ENCODE measurements at regions not wholly inside any gene's neighbourhood (a gene's known extent, or its start where the extent isn't known, plus 50 kb on each side); places are given as distances from the start of the nearest gene placed in this dataset.

DNA sequence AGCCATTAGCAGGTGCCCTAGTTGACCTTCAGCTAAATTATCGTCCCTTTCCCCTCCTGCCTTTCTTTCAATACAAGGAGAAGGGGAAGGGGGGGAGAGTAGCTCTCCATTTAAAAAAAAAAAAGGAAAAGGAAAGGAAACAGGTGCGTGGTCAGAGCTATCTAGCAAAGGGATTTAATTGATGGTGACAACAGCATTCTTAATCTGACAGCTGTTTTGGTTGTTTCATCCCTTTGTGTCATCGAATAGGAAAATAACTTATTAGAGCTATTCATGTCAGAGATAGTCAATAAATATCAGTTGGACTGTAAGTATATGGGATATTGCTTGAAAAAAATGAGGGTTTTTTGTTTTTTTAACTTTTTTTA lies 195.2 kb upstream of the SASH1 start:
- Histone ChIP-seq H3K27ac (no peak overlapping the region), H3K36me3 (replicated peaks) (no peaks in the 10 kb centered on the region), H3K4me3 (ENCODE audit: low read depth, low read length) (no peak overlapping the region), H3K27me3 (replicated peaks) (no peaks in the 10 kb centered on the region)
- TF ChIP-seq, protein P1, sequence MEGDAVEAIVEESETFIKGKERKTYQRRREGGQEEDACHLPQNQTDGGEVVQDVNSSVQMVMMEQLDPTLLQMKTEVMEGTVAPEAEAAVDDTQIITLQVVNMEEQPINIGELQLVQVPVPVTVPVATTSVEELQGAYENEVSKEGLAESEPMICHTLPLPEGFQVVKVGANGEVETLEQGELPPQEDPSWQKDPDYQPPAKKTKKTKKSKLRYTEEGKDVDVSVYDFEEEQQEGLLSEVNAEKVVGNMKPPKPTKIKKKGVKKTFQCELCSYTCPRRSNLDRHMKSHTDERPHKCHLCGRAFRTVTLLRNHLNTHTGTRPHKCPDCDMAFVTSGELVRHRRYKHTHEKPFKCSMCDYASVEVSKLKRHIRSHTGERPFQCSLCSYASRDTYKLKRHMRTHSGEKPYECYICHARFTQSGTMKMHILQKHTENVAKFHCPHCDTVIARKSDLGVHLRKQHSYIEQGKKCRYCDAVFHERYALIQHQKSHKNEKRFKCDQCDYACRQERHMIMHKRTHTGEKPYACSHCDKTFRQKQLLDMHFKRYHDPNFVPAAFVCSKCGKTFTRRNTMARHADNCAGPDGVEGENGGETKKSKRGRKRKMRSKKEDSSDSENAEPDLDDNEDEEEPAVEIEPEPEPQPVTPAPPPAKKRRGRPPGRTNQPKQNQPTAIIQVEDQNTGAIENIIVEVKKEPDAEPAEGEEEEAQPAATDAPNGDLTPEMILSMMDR (IDR thresholded peaks at IDR 0.05; ENCODE audit: low read depth, low read length, missing control alignments): no peak
- DNase-seq: no peak
- in situ Hi-C loops (cut with HindIII; ENCODE audit: low pct_ligation_motif_present, low sequenced_read_pairs): no loop called here

DNA sequence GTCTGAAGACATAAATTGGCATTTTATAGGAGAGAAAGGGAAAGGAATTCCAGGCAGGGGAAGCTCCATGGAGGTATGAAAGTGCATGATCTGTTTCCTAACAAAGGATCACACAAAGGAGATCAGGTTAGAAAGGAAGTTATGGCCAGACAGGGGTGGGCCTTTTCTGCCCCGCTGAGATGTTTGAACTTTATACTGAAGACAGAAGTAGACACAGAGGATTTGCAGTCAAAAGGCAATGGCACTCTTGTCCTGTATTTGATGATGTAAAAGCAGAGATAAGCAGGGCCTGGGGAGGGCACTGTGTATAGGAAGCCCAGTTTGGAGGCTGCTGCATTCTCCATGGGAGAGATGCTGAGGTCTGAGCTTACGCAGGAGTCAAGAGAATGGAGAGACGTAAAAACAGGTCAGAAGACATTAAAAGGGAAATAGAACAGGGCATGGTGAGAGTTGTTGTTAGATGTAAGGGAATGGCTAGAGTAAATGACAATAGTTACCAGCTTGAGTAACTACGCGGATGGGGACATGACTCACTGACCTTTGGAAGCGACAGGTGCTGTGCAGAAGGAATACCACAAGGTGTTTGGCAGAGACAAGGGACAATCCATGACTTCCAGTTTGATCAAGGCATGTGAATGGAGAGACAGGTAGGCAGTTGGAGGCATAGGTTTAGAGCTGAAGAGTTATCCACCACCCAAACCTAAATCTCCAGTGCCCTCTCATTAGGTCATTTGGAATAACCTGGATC lies 190.6 kb upstream of the SASH1 start:
- H3K27ac ChIP-seq: no peak overlapping the region
- no peaks in the 10 kb centered on the region for H3K27me3 ChIP-seq (replicated peaks)
- in situ Hi-C loops (cut with HindIII; ENCODE audit: low pct_ligation_motif_present, low sequenced_read_pairs): no loop called here

DNA sequence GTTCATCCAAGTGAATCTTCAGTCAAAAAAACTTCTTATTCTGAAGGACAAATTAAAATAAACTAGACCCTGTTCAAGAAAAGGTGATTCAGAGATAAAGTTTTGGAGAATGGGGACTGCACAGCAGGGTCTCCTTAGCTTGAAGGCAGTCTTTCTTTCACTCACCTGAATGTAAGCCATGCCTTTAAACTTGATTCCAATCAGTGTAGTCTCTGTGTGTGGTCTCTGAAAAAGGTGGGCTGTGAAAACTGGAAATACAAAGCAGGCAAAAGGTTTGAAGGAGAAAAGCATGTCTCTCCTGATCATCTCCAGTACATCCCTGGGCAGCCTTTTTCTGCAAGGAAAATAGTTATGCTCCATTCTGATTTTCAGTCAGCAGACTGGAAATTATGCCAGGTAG lies 188.0 kb upstream of the SASH1 start:
- Histone ChIP-seq H3K27ac (no peak overlapping the region), H3K27me3 (replicated peaks) (no peaks in the 10 kb centered on the region), H3K4me3 (ENCODE audit: low read depth, low read length) (no peak overlapping the region), H3K36me3 (replicated peaks) (no peaks in the 10 kb centered on the region)
- TF ChIP-seq, protein P1 (IDR thresholded peaks at IDR 0.05; ENCODE audit: low read depth, low read length, missing control alignments): no peak
- no peak for DNase-seq
- in situ Hi-C loops (cut with HindIII; ENCODE audit: low pct_ligation_motif_present, low sequenced_read_pairs): no loop called here

More for the DNA sequence above, 190.6 kb upstream of the SASH1 start:
- Histone ChIP-seq H3K4me3 (ENCODE audit: low read depth, low read length) (no peak overlapping the region), H3K36me3 (replicated peaks) (no peaks in the 10 kb centered on the region)
- no peak for DNase-seq
- TF ChIP-seq, protein P1 (IDR thresholded peaks at IDR 0.05; ENCODE audit: low read depth, low read length, missing control alignments): no peak

DNA sequence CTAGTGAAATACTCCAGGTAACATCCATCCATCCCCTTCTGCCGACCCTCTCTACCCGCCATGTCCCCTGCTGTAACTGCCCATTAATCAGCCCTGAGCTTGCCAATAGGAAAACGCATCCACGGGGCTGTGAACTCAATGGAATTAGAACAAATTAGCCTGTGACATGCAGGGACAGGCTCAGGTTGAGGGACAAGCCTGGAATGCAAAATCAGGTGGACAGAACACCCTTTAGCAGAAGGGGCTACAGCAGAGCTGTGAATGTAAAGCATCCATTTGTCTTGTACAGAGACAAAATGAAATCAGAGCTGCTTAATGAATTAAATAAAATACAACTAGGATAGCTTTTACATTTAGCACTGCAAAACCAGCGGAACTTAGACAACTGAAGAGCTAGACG lies 187.3 kb upstream of the SASH1 start:
- H3K27ac ChIP-seq: no peak overlapping the region
- in situ Hi-C loops (cut with HindIII; ENCODE audit: low pct_ligation_motif_present, low sequenced_read_pairs): no loop called here
- no peak for DNase-seq
- H3K27me3 ChIP-seq (replicated peaks): no peaks in the 10 kb centered on the region
- TF ChIP-seq, protein P1 (IDR thresholded peaks at IDR 0.05; ENCODE audit: low read depth, low read length, missing control alignments): no peak
- H3K4me3 ChIP-seq (ENCODE audit: low read depth, low read length): no peak overlapping the region
- H3K36me3 ChIP-seq (replicated peaks): no peaks in the 10 kb centered on the region

DNA sequence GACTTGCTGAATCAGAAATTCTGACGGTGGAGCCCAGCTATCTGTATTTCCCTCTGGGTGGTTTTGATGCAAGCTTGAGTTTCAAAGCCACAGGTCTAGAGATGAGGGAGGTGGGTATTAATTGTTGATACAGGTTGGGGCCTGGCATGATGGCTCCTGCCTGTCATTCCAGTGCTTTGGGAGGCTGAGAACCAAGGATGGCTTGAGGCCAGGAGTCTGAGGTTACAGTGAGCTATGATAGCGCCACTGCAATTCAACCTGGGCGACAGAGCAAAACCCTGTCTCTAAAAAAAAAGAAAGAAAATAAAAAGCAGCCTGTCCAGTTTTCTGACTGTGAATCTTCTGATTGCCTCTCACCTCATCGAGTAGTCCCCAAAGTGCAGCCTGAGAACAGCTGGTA lies 184.8 kb upstream of the SASH1 start:
- Histone ChIP-seq H3K4me3 (ENCODE audit: low read depth, low read length) (no peak overlapping the region), H3K27ac (no peak overlapping the region), H3K27me3 (replicated peaks) (no peaks in the 10 kb centered on the region), H3K36me3 (replicated peaks) (no peaks in the 10 kb centered on the region)
- DNase-seq: no peak
- in situ Hi-C loops (cut with HindIII; ENCODE audit: low pct_ligation_motif_present, low sequenced_read_pairs): no loop called here
- TF ChIP-seq, protein P1 (IDR thresholded peaks at IDR 0.05; ENCODE audit: low read depth, low read length, missing control alignments): no peak

DNA sequence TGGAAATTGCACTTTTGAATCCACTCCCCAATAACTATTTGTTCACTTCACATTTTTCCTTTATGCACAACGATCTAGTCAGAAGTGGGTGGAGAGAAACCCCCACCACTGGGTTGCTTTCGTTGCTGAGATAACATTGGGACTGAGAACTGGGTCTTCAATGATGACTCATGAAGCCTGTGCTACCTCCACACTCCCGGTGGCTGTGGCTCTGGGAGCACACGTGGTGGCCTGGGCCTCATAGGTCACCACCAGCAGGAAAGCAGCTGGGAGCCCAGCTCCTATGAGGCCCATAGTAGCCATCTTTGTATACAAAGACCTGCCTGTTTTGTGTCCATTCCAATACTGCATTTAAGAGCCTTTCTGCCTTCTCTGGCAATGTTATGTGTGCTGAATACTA lies 178.0 kb upstream of the SASH1 start:
- Histone ChIP-seq H3K36me3 (replicated peaks) (no peaks in the 10 kb centered on the region), H3K27me3 (replicated peaks) (no peaks in the 10 kb centered on the region), H3K27ac (no peak overlapping the region), H3K4me3 (ENCODE audit: low read depth, low read length) (no peak overlapping the region)
- in situ Hi-C loops (cut with HindIII; ENCODE audit: low pct_ligation_motif_present, low sequenced_read_pairs): no loop called here
- DNase-seq: peak; percentile 5
- TF ChIP-seq, protein P1 (IDR thresholded peaks at IDR 0.05; ENCODE audit: low read depth, low read length, missing control alignments): no peak

Measured in brain microvascular endothelial cell (primary cell).